NCI-H1694 treated with DMSO at 0.1 percent for 48 hours (cell line): ENCODE measurements at regions not wholly inside any gene's neighbourhood (a gene's known extent, or its start where the extent isn't known, plus 50 kb on each side); places are given as distances from the start of the nearest gene placed in this dataset.
"Not testable (repeated sequence)": the region's sequence is repeated elsewhere in the genome, so short reads cannot be mapped to it uniquely, and the experiment has no call there.

Source experiments
- DNase-seq: peaks from one replicate; lab custom pipeline; 2025; lab: John Stamatoyannopoulos, UW

DNA sequence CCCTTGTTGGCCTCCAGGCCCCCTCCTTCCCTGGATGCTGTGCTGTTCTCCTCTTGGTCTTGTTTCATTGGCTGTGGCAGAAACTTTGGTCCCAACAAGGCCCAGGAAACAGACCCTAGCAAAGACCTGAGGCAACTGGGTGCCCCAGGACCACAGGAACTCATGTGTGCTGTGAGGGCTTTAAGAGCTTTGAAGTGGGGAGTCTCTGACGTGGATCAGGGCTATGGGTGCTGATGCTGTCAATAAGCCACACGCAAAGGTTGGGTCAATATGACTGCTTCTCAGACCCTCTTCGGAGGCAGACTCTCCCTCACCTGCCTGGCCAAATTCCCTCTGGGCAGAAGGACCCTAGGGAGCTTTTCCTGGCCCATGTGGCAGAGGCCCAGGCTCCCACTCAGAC is 91.5 kb upstream of the MLN start:
- no peak for DNase-seq

DNA sequence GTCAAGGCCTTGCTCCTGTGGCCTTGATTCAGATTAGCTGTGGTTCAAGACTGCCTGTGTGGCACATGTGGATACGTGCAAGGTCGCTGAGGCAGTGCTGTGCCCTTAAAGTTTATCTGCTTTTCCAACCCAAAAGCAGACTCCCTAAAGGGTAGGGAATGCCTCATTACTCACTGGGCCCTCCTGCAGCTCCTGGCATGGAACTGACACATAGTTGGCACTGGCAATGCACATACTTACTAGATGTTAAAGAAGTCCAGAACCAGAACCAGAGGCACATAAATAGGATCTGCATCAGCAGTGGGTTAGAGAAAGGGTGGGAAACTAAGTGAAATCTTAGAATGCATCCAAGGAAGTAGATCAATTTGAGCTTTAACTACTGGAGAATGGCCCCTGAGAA is 90.6 kb upstream of the MLN start:
- DNase-seq: no peak

DNA sequence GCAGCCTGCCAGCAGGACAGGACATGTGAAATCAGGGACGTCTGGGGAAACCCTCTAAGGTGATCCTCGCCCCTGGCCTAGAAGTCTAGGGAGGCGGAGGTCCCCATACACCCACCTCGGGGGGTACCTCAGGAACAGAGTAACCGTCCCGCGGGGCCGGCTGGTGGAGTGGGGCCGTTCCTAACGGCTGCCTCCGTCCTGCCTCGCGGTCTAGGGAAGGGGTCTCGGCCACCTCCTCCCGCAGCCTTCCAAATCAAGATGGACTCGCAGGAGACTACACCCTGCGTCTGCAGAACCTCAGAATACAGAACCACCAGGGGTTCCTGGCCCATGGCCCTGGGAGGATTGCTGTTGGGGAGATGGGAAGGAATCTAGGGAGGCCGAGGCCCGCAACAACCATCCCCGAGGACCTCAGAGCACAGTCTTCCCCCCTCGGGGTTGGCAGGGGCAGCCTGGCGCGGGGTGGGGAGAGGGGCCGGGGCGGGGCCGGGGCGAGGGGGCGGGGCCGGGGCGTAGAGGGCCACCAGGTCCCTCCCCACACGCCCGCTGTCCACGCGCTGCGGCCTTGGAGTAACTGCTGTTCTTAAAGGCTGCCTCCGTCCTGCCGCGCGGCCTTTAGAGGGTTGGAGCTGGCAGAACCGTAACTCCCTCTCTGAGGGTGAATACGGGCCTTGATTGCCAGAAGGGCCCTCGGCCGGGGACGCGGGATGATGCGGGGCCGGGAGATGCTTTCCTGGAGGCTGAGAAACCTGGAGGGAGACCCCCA is 89.0 kb upstream of the MLN start:
- DNase-seq: no peak

DNA sequence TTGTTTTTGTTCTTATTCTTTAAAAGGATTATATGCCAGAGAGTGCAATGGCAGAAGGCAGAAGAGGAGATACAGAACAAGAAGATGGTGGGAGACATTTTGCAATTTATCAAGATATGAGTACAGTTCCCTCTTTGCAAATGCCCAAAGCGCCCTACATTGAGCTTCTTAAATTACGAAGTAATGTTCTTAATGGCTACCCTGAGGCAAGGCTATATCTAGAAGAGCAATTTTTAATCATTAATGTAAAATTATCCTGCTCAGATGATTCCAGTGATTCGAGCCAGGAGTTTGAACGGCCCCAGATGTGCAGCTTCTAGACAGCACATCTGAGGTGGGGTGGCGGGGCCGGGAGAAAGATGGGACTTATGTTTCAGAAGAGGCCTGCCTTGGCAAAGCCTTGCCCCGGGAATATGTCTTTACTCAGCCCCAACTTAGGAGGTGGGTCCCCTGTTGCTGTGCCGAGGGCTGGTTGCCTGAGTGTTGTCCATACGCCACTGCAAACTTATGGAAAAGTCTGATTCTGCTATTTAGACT is 84.9 kb upstream of the MLN start:
- DNase-seq: no peak

DNA sequence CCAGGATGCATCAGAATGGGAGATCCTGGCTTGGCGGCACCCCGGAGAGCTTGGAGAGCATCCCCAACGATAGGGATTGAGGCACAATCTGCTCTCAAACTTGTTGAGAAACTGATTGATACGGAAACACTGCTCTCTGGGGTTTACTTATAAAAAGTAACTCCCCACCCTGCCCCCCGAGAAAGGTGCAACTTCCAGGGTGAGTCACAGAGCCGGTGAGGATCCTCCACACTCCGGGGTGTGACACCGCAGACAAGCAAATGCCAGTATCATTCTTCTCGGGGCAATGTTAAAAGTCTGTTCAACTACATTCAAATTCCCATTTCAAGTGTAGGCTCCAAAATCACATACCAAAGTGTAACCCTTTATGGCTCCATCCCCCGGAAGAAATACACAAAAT is 84.4 kb upstream of the MLN start:
- DNase-seq: no peak

DNA sequence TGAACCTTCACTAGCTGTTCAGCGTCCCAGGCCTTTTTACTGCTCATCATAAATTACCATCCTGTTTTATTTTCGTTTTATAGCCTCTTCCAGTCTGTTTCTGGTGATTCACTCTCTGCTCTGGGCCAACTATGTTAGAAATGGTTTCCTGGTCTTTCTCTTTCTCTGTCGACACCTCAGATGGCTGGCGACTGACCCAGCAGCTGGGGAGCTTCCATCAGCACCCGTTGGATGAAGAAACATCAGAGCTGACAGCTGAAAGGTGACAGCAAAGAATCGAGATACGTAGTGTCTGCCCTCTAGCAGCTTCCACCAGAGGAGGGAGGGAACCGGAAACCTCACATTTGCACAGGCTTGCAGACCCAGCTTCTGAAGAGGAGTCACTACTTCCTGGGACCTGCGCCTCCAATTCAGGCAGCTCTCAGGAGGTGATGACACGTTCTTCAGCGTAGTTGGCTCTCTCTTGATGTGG is 82.9 kb upstream of the MLN start:
- DNase-seq: no peak

DNA sequence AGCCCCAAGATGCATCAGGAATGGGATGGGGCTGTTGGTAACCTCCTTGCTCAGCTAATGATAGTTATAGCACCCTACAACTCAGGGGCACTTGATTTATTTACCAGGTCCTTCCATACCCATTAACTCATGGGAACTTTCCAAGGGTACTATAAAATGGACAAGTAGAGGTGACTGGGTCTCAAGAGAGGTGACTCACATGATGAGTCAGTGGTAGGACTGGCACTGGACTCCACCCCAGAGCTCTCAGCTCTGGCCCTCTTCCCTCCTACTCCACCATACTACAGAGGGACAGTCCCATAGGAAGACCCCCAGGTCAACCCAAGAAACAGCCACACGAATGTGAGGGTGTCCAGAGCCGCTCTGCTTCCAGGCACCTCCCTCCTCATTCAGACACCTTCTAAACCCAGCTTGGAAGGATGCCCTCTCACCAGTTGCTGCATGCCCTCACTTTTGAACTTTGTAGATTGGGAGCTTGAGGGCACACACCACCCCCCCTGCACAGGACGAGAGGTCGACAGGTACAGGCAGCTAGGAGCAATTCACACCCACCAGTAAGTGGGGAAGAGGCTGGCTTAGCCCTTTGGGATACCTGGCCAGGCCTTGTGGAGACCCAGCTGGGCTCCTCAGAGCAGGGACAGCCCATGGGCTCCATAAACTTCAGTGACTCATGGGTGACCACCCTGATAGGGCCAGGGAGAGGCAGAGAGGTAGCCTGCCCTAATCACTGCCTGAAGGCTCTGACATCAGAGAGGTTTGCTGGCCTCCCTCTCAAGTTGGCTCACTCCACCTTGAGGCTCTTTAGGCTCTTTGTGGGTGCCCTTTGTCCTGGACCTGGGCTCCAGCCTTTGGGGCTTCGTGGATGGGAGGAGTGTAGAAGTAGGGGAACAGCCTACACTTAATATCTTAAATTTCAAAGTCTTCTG is 81.6 kb upstream of the MLN start:
- no peak for DNase-seq

DNA sequence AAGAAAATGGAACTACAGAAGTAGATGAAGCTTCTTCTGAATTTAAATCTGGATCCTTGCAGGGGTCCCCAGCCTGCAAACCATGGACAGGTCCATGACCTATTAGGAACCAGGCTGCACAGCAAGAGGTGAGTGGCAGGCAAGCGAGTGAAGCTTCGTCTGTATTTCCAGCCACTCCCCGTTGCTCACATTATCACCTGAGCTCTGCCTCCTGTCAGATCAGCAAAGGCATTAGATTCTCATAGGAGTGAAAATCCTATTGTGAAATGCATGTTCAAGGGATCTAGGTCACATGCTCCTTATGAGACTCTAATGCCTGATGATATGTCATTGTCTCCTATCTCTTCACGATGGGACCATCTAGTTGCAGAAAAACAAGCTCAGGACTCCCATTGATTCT is 79.8 kb upstream of the MLN start:
- not testable (repeated sequence) for DNase-seq

DNA sequence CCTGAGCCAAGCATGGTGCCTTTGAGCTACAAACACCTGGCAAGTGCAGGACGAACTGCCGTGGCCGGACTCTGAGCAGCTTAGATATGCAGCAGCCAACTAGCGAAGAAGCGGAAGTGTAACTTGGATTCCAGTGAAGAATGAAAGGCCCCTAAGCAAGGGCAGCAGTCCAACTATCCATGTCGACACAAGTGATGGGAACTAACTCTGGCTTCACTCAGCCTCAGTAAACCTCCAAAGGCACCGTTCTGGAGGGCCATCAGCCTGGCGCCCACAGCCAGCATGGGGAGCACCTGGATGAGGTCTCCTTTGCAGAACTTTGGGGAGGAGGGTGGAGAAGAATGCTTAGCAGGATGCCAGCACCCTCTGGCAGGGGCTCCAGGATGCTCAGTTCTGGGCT is 78.4 kb upstream of the MLN start:
- no peak for DNase-seq

DNA sequence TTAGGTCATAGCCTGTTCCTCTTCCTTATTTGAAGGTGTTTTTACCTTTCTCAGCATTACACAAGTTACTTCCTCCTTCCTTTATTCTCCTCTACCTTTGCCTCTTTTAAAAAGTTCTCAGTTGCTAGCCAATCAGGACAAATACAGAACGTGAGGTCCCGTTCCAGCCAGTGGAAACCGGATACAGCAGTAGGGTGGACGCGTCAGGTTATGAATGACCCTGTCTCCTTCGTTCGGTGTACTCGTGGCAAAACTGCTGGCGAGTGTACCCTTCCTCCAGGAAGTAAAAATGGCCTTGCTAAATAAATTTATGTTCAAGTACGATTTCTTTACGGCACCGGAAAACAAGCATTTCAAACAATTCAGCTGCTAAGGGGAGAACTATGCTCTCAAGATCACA is 77.0 kb upstream of the MLN start:
- no peak for DNase-seq

DNA sequence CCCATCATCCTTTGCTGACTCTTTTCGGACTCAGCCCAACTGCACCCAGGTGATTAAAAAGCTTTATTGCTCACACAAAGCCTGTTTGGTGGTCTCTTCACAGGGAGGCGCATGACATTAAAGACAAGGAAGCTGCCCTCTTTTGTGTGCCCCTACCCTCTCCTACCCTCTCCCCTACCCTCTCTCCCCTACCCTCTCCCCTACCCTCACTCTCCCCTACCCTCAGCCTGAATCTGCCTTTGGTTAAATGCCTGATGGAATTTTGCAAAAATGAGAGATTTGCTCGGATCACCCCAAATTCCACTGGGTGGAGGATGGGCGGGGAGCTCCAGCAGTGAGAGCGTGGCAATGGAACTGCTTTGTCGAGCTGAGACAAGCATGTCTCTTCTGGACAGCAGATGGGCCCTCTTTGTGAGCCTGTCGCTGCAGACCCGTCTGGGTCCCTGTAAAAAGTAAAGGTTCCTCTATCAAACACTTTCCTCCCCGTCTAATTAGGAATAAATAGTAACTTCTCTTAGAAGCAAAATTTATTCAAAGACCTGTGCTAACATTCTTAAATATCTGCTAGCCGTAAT is 76.4 kb upstream of the MLN start:
- no peak for DNase-seq

DNA sequence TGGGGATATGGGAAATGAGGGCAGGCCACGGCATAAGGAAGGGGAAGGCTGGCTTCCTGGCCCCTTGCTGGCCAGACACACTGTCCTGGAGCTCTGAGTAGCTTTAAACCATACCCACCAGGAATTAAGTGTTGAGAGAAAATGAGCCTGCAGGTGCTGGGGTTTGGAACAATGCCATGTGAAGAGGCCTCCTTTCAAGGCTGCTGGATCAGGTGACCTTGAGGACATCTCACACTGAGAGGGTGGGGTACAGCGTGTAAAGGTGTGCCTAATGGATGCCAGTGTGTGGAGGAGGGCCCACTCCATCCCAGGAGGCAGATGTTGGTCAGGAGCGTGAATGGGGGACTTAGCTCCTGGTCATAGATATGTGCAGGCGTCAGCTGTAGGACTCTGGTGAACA is 74.8 kb upstream of the MLN start:
- DNase-seq: no peak

DNA sequence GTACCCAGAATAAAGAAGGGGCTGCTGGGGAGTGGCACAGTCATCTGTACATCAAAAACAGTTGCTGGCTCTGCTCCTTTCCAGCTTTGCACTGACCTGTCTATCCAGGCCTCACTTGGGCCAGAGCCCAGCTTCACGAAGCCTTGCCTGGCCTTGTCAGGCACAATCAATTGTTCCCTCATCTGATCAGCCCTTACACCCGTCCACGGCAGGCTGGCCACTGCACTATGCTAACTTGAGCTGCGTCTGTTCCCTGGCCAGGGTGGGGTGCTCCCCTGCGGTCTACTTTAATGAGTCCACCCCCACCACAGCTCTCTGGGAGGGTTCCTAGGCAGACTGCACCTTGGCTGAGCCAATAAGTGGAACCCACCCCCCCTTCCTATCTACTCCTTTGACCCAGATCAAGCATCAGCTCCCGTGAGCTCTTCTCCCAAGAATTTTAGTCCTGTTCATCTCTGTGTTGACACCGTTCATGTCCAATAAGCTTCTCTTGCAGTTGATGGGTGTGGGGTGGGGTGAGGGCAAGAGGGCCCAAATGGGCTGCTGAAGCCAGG is 74.3 kb upstream of the MLN start:
- no peak for DNase-seq

DNA sequence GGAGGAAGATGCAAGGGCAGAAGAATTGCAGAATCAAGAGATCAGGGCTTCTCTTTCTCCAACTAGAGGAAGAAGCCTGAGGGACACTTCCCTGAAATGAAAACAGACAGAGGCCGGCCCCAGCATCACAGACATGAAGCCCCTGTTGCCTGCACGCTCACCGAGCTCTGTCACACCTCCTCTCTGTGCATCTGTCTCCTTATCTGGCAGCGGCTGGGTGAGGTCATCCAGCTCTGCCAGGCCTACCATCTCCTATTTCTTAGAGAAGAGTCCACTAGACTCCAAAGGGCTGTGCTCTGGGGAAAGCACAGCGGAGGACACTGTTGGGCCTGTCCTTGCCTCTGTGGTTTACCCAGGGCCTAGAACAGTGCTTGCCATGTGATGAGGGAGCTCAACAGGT is 71.9 kb upstream of the MLN start:
- DNase-seq: no peak

DNA sequence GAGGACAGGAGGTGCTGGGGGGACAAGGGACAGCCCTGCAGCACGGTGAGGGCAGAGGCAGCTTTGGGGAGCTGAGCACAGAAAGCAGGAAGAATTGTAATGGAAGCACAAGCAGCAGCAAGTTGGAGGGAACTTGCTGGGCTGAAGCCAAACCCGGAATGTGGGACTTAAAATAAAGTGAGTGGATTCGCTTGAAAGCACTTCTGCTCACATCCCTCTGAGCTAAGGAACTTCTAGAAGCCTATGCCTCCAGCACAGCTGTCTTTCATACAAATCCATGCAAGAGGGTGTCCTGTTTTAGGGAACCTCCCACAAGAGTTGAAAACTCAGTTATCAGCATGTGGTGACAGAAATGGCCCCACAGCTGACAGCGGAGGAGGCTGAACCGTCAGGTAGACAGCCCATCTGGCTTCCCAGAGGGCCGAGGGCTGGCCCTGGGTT is 71.4 kb upstream of the MLN start:
- DNase-seq: no peak

DNA sequence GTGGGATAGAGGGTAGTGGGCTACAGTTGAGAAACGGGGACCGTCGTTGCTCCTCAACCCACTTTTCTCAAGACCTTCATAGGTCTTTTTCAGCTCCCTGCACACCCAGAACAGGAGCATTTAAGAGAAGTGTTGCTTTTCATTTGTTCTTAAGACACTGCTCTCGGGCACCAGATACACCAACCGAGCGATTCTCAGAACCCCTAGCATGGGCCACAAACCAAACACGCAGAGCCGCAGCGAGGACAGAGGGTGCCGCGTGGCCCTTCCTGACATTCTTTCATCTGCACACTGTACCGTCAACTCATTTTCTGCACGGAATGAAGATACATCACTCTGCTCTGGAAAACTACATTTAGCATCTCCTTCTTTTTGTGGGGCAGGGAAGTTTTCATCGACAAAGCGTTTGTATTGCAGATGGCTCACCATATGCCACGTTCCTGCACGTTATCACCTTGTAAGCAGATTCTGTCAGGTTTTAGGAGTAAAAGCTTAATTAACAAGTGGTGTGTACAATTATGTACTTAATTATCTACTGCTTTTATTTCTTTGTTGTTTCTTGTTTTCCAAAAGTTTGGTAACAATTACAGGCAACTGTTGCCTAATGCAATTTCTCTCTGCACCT is 70.4 kb upstream of the MLN start:
- DNase-seq: peak; percentile 56

DNA sequence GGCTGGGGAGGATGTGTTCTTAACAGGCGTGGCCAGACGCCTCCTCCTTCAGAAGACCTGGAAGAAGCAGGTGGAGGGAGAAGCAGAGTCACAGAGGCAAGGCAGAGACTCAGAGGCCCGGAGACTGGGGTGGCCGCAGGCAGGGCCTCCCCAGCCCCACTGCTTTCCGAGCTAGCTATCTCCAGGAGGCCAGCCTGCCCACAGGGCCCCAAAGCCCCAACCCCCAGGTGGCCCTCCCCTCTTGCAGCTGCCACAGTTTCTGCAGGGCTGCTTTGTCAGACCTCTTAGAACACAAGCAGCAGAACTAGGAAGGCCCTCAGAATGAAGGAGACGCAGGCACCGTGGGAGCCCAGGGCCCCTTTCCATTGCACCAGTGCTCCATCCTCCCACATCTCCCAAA is 69.0 kb upstream of the MLN start:
- no peak for DNase-seq

DNA sequence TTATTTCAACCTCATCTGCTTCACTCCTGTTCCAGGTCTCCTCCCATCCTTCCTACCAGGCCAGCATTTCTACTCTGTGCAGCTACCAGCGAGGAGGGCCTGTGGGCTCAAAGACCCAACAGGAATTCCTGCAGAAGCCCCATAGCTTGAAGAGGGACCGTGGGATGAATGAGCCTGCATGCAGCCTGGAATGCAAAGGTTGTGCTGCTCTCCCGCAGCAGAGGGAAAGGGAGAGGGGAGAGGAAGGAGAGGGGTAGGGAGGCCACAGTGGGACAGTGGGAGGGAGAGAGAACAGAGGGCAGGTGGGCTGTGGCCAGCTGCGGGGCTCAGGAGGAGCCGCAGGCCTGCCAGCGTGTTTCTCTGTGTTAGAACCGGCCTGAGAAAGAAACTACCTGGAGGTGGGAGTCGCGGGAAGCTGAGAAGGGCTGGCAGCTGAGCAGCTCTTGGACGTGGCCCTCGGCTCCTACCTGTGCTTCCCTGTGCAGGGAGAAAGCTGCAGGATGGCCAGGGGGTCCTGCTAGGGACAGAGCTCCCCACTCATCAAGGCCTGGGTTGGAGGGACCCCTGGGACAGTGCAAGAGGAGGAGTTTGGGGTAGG is 66.1 kb upstream of the MLN start:
- DNase-seq: no peak

DNA sequence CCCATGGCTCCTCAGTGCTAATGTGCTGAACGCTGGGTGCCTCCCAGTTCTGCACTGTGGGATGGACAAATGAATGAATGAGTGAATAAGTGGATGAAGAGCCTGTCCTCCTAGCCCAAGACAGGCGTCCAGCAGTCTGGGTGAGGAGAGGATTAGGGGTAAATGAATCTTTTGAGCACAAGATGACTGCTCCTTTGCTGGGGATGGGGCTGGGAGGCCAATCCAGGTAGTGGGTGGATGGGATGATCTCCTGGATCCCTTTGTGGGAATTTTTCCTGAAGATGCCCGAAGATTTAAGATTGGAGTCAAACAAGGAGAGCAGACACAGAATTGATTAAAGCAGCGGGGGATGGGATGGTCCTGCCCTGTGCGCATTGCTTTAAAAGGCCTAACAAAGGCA is 65.3 kb upstream of the MLN start:
- DNase-seq: no peak

DNA sequence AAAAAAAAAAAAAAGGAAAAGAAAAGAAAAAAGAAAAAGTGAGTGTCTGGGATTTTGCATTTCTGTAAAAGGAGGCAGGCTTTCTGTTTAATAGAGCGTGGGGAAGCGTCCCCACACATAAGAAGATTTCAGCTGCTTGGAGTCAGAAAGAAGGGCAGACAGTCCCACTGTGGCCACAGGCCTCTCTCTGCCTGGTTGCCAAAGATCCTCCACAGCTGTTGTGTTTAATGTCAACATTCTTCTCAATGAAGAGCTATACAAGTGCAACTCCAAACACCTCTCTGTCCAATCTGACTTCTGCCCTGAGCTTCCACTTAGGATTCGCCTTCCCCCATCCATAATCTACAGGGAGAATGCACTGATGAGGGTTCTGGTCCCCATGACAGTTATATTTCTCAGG is 64.3 kb upstream of the MLN start:
- DNase-seq: no peak

DNA sequence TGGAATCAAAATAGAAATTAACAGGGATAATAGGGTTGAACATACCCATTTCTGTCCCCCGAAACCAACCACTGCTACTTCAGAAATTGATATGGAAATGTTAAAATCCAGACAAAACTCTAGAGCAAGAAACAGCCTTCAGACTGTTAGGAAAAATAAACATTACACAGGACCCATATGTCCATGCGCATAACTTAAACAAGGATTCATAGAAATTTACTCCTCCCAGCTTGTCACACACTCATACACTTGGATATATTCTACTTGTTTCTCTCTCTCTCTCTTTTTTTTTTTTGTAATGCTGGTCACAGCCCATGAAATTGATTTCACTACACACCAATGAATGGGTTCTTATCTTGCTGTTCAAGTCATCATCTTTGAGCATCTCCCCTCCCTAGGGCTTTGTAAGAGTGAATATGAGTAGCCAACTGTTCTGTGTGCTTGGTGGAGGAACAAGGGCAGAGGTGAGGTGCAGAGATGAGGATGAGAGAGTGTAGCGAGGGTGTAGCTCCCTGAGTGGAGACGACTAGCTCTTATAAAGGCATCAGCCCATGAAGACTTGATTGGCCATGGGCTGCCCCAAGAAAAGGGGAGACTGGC is 61.8 kb upstream of the MLN start:
- DNase-seq: no peak
